HG03442 (cell line): ENCODE measurements at regions not wholly inside any gene's neighbourhood (a gene's known extent, or its start where the extent isn't known, plus 50 kb on each side); places are given as distances from the start of the nearest gene placed in this dataset.
"Not testable (repeated sequence)": the region's sequence is repeated elsewhere in the genome, so short reads cannot be mapped to it uniquely, and the experiment has no call there.

Experiments used
- ATAC-seq: cut with Tn5 transposase; IDR thresholded peaks from one replicate; pipeline ENCODE4 v1.9.1; 2021; ENCODE audit warnings: mild to moderate bottlenecking, moderate library complexity; ENCODE audit not compliant: unreplicated experiment

- ATAC-seq = no peak
Measured at GRCh38 chr19:28609091-28609755, 603.7 kb downstream of the UQCRFS1 start.

DNA sequence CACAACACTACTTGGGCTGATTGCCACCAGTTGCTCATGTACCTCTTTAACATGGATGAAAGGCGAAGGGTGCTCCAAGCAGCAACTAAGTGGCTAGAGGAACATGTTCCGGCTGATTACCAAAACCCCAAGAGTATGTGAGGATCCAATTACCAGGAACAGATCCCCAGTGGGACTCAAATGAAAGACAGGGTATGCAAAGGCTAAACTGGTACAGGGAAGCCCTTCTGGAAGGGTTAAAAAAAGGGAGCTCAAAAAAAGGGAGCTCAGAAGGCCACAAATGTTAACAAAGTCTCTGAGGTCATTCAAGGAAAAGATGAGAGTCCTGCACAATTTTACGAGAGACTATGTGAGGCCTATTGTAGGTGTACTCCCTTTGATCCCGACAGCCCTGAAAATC lies 604.7 kb downstream of the UQCRFS1 start:
- ATAC-seq = no peak

DNA sequence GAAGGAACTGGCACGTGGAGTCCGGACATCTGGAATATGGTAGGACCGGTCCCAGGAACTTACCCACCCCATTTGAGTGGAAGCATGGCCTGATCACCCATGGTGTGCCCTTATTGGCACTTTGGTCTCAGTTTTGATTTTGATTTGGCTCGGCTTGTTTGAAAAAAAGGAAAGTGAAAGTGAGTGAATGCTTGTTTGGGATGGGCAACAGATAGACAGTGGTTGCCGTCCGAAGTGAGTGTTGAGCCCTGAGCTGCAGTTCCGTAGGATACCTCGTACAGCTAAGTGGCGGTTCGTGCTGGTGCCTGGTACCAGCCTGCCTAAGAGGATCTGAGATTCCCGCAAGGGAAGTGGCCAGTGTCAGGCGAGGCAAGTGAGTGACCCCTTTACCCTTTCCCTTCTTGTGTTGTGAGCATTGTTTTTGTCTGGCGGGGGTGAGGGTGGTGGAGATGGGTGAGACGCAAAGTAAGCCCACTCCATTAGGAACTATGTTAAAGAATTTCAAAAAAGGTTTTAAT lies 605.8 kb downstream of the UQCRFS1 start:
- no peak for ATAC-seq

DNA sequence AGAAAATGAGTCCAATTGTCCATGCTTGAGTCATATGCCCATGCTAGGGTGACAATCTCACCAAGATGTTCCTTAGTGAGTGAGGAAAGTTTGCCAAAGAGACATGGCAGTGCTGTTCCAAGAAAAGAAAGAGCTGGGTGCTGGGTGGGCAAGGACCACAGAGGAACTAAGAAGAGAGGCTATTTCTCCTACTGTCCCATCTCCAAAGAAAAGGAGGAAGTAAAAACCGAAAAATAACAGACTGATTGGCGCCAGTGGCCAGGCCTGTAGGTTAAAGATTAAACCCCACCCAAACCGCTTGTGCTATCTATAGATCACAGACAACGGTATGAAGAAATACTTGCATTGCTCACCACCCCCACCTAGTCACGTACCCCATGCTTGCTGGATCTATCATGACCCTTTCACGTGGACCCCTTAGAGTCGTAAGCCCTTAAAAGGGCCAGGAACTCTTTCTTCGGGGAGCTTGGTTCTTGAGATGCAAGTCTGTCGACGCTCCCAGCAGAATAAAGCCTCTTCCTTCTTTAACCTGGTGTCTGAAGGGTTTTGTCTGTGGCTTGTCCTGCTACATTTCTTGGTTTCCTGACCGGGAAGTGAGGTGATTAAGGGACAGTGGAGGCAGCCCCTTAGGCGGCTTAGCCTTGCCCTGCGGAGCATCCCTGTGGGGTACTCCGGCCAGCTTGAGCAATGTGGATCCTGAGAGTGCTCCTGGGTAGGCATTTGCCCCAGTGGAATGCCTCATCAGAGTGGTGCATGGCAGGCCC lies 606.5 kb downstream of the UQCRFS1 start:
- no peak for ATAC-seq

- no peak for ATAC-seq
Measured at GRCh38 chr19:28605501-28606268, 607.3 kb downstream of the UQCRFS1 start.

- ATAC-seq = no peak
Measured at GRCh38 chr19:28603453-28603852, 609.5 kb downstream of the UQCRFS1 start.

DNA sequence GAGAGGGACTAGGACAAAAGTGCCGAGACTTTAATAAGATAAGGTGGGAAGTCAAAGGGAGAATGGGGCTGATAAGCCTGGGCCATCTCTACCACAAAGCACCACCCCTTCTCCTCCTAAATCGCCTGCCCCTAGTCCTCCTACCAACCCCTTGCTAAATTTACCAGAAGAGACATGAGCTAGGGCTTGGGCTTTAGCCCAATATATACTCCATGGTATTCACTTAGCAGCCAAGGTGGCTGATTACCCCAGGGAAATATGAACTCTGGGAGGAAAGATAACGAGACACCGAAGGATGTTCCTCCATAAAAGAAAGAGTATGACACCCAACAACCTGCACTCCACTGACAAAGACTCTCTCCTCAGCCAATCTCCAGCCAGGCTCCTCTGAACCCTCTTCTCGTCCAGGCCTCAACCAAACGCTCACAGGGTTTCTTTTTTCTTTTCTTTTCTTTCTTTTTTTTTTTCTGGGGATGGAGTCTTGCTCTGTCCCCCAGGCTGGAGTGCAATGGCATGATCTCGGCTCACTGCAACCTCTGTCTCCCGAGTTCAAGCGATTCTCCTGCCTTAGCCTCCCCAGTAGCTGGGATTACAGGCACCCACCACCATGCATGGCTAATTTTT lies 610.2 kb downstream of the UQCRFS1 start:
- no peak for ATAC-seq

- ATAC-seq = no peak
Measured at GRCh38 chr19:28601723-28602440, 611.1 kb downstream of the UQCRFS1 start.

- no peak for ATAC-seq
Measured at GRCh38 chr19:28598861-28599260, 614.1 kb downstream of the UQCRFS1 start.

GRCh38 chr19:28596561-28597071 lies 616.3 kb downstream of the UQCRFS1 start:
- no peak for ATAC-seq

GRCh38 chr19:28595722-28596480 lies 617.0 kb downstream of the UQCRFS1 start:
- no peak for ATAC-seq

- no peak for ATAC-seq
Measured at GRCh38 chr19:28594737-28595136, 618.2 kb downstream of the UQCRFS1 start.

- not testable (repeated sequence) for ATAC-seq
Measured at GRCh38 chr19:28589991-28590411, 623.0 kb downstream of the UQCRFS1 start.

DNA sequence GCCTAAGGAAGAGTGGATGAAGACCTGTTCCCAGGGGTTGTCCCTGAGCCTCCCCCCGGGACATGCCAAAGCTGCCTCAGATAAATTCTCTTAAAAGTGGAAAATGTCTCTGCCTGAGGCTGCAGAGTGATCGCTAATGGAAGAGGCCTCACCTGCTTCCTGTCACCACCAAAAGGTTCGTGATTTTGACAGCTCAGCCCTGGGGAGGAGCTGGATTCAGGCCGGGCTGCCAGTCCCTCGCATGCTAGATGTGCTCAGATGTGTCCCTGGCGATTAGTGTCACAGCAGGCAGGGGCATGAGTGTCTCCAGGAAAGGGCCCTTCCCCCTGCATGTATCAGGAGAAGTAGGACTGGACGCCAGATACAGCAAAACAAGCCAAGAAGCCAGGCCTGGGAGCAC lies 626.5 kb downstream of the UQCRFS1 start:
- no peak for ATAC-seq

- no peak for ATAC-seq
Measured at GRCh38 chr19:28585796-28586195, 627.2 kb downstream of the UQCRFS1 start.

DNA sequence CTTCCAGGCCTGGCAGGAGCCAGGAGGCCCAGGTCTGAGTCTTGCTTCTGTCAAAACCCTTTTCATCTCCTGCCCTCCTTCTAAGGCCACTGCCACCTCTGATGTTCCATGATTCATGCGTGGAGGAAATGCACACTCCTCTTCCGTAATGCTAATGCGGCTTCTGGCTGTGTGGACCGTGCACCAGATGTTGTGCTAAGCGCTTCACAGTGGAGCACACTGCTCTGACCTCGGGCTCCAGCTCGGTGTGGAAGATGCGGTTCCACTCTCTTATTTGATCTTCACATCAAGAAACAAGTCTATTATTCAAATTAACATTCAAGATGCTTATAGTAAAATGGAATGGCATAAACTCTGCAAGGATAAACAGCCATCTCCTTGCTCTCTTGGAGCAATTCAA lies 629.2 kb downstream of the UQCRFS1 start:
- ATAC-seq = no peak

DNA sequence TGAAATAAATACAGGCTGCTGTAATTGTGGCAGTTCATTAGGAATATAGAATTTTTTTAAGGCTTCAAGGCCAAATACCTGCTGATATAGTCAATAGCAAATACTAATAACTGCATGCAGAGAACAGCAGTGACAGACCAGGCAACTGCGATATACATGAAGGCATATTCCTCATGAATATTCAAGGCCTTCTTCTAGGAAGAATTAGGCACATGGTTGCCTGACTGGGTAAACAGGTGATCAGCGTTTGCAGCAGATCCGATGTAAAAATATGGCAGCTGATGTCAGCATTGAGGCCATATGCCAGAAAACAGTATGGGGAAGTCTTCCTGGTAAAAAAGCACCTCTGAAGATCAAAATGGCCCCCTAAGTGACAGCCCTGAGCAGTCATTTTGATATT lies 629.7 kb downstream of the UQCRFS1 start:
- ATAC-seq = no peak

DNA sequence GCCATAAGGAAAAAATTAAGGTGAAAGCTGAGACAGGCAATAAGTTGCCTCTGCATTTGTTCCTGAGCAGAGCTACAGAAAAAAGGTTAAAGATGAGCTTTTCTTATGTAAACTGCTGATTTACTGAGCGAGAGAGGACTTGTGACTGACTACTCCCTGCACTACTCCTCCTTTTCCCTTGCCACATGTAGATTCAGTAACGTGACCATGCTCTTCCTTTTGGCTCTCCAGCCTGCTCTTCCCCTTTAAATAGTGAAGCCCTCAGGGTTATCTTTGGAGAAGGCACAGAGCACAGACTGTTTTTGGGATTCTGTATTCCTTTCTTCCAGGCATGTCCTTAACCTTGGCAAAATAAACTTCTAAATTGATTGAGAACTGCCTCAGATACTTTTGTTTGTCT lies 630.2 kb downstream of the UQCRFS1 start:
- ATAC-seq = no peak

- no peak for ATAC-seq
Measured at GRCh38 chr19:28582344-28582743, 630.6 kb downstream of the UQCRFS1 start.

GRCh38 chr19:28581468-28581770 lies 631.5 kb downstream of the UQCRFS1 start:
- no peak for ATAC-seq
